ENCODE measurements at regions not wholly inside any gene's neighbourhood (a gene's known extent, or its start where the extent isn't known, plus 50 kb on each side); places are given as distances from the start of the nearest gene placed in this dataset.
"Not testable (repeated sequence)": the region's sequence is repeated elsewhere in the genome, so short reads cannot be mapped to it uniquely, and the experiment has no call there.

DNA sequence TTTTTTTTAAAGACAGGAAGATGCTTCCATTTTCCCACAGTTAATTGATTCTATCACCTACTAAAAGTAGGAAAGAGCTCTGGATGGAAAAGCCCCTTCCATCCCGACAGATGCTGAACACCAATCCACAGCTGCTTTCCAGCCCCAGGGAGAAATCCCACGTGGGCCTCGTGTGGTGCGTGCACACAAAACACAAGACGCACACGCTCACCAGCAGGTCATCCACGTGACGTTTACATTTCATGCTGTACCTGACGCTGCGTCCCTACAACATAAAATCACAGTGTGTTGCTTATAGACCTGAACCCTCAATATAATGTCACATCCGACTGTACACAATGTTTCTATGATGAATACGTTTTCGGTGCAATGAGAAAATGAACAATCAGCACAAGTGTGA is 50.2 kb upstream of the DACT2 start:
- DNase-seq (ENCODE audit: low read depth in 2 of 3, low spot score in 1 of 3), result no peak

DNA sequence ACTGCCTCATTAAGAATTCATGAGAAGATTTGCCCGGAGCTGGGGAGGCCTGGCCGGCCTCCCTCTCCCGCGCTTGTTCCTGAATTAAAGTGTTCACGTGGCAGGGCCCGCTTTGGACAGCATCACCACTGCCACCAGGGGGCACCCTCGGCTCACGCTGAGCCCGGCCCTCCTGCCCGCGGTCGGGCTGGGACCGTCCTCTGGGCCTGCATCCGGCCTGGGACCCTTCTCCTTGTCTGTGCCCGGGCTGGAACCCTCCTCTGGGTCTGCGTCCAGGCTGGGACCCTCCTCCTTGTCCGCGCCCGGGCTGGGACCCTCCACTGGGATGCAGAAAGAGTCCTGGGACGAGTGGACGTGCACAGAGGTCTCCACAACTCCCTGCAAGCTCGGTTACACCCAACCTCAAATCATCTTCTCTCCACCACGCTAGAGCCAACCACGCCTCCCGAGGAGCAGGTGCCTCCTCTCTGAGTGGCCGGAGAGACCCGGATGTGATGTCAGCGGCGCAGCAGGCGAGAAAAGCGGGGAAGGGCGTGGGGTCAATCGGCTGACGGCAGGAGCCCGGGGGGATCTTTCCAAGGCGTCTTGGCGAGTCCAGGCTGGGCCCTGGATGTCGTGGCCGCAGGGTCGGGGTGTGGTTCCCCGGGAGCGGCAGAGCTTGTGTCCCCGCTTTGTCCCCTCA is 50.9 kb upstream of the DACT2 start:
- peak; percentile 35 to 69 (median 61) for DNase-seq (ENCODE audit: low read depth in 2 of 3, low spot score in 1 of 3)

- DNase-seq (ENCODE audit: low read depth in 2 of 3, low spot score in 1 of 3), result no peak
Observed at GRCh38 chr6:168371185-168371584, 51.6 kb upstream of the DACT2 start.

- no peak for DNase-seq (ENCODE audit: low read depth in 2 of 3, low spot score in 1 of 3)
Observed at GRCh38 chr6:168371618-168371980, 52.0 kb upstream of the DACT2 start.

GRCh38 chr6:168371981-168372711 is 52.6 kb upstream of the DACT2 start:
- DNase-seq (ENCODE audit: low read depth in 2 of 3, low spot score in 1 of 3), result no peak

DNA sequence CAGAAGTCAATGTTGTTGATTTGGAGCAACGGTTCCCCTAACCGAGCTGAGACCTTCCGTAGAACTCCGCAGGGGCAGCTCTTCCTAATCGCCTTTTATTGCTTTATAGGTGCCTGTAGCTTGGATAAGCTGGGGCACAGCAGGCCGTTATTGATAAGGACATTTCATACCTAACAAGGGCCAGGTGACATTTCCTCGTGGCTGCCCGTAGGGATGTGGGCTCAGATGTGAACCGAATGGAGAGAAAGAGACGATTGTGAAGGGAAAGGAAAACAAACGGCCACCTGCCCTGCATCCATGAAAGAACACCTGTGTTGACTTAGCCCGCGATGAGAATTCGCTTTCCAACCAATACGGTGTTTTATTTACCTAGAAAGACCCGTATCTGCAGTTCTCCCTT is 53.3 kb upstream of the DACT2 start:
- no peak for DNase-seq (ENCODE audit: low read depth in 2 of 3, low spot score in 1 of 3)

DNA sequence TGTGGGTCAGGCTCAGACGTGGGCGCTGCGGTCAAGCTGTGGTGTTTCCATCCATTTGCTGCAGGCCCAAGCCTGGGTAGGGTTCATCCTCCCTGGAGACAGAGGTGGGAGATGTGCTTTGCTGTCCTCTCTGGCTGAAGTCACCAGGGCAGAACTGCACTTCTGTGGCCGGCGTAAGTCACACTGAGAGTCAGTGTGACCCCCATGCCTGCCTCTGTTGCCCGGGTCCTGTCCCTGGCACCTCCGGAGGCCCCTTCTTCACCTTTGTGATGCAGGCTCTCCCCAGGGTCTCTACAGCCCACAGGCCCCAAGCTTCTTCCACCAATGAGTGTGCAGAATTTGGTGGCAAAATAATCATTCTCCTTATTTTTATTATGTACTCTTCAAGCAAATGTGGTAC is 53.8 kb upstream of the DACT2 start:
- no peak for DNase-seq (ENCODE audit: low read depth in 2 of 3, low spot score in 1 of 3)

GRCh38 chr6:168374051-168374502 is 54.5 kb upstream of the DACT2 start:
- DNase-seq (ENCODE audit: low read depth in 2 of 3, low spot score in 1 of 3), result no peak

- DNase-seq (ENCODE audit: low read depth in 2 of 3, low spot score in 1 of 3), result no peak
Observed at GRCh38 chr6:168374541-168375071, 55.0 kb upstream of the DACT2 start.

DNA sequence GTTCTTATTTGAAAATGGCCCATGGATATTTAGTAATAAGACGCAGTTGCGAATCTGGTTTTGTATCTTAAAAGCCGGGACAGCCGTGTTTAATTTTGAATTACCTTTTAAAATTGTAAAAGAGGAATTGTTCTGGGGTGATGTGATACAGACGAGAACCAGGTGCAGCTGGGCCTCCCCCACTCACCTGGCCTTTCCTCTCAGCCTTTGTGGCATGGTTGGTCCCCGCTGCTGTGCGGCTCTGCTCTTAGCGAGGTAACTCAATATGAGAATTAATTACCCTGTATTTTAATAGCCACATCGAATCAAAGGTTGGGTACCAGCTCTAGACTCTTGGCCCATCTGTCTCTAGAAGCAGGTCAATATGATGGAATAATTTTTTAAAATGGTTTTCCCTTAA is 56.5 kb upstream of the DACT2 start:
- no peak for DNase-seq (ENCODE audit: low read depth in 2 of 3, low spot score in 1 of 3)

- no peak for DNase-seq (ENCODE audit: low read depth in 2 of 3, low spot score in 1 of 3)
Observed at GRCh38 chr6:168376811-168377483, 57.4 kb upstream of the DACT2 start.

- DNase-seq (ENCODE audit: low read depth in 2 of 3, low spot score in 1 of 3), result no peak
Observed at GRCh38 chr6:168377484-168377855, 57.9 kb upstream of the DACT2 start.

DNA sequence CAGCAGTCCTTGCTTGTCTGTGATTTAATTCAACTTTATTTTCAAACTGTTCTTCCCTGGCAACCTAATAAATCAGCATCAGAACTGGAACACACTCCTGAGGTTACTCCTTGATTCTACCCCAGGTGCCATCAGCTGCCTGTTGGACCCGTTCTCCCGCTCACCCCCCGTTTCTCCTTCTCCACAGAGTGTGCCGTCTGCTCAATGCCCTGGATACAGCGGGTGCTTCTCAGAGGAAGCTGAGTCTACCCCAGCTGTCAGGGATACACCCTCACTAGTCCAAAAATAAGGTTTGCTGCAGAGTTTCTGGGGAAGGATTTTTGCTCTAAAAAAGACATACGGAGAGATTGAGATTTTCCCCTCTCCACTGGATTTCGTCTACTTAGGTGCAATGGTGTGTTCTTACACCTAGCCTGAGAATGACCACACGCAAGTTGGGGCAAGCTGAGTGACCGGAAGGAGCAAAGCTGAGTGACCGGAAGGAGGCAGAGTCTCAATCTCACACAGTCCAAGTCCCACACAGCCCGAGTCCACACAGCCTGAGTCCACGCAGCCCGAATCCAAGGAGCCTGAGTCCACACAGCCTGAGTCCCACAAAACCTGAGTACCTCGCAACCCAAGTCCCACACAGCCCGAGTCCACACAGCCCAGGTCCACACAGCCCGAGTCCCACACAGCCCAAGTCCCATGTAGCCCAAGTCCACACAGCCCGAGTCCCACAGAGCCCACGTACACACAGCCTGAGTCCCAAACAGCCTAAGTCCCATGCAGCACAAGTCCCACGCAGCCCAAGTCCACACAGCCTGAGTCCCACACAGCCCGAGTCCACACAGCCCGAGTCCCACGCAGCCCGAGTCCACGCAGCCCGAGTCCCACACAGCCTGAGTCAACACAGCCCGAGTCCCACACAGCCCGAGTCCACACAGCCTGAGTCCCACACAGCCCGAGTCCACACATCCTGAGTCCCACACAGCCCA is 58.6 kb upstream of the DACT2 start:
- no peak for DNase-seq (ENCODE audit: low read depth in 2 of 3, low spot score in 1 of 3)

DNA sequence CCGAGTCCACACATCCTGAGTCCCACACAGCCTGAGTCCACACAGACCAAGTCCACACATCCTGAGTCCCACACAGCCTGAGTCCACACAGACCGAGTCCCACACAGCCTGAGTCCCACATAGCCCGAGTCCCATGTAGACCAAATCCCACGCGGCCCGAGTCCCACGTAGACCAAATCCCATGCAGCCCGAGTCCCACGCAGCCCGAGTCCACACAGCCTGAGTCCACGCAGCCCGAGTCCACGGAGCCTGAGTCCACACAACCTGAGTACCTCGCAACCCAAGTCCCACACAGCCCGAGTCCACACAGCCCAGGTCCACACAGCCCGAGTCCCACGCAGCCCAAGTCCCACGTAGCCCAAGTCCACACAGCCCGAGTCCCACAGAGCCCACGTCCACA is 60.0 kb upstream of the DACT2 start:
- DNase-seq (ENCODE audit: low read depth in 2 of 3, low spot score in 1 of 3), result not testable (repeated sequence)

DNA sequence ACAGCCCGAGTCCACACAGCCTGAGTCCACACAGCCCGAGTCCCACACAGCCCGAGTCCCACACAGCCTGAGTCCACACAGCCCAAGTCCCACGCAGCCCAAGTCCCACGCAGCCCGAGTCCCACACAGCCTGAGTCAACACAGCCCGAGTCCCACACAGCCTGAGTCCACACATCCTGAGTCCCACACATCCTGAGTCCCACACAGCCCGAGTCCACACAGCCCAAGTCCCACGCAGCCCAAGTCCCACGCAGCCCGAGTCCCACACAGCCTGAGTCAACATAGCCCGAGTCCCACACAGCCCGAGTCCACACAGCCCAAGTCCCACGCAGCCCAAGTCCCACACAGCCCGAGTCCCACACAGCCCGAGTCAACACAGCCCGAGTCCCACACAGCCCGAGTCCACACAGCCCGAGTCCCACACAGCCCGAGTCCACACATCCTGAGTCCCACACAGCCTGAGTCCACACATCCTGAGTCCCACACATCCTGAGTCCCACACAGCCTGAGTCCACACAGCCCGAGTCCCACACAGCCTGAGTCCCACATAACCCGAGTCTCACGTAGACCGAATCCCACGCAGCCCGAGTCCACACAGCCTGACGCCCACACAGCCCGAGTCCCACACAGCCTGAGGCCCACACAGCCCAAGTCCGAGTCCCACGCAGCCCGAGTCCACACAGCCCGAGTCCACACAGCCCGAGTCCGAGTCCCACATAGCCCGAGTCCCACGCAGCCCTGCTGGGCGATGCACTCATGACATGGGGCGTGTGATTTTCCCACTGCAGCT is 60.6 kb upstream of the SMOC2 start:
- DNase-seq (ENCODE audit: low read depth in 2 of 3, low spot score in 1 of 3), result not testable (repeated sequence)

GRCh38 chr6:168380956-168381605 is 59.9 kb upstream of the SMOC2 start:
- DNase-seq (ENCODE audit: low read depth in 2 of 3, low spot score in 1 of 3), result no peak

GRCh38 chr6:168381726-168382458 is 59.1 kb upstream of the SMOC2 start:
- DNase-seq (ENCODE audit: low read depth in 2 of 3, low spot score in 1 of 3), result no peak

- DNase-seq (ENCODE audit: low read depth in 2 of 3, low spot score in 1 of 3), result no peak
Observed at GRCh38 chr6:168383062-168383854, 57.7 kb upstream of the SMOC2 start.

All from stimulated activated CD4-positive, alpha-beta T cell treated with anti-CD3 and anti-CD28 coated beads, Interleukin-12 subunit alpha, Interleukin-12 subunit beta, amount 100 ng/mL, for 48 hours (primary cell).